ENCODE measurements at regions not wholly inside any gene's neighbourhood (a gene's known extent, or its start where the extent isn't known, plus 50 kb on each side); places are given as distances from the start of the nearest gene placed in this dataset.
"Not testable (repeated sequence)": the region's sequence is repeated elsewhere in the genome, so short reads cannot be mapped to it uniquely, and the experiment has no call there.

GRCh38 chr9:1930245-1930736 lies 84.9 kb upstream of the SMARCA2 start:
- TF ChIP-seq REST (IDR thresholded peaks at IDR 0.05; ENCODE audit: borderline replicate concordance); TAF1 (IDR thresholded peaks at IDR 0.05; ENCODE audit: low read depth); EZH2 (IDR thresholded peaks at IDR 0.05; ENCODE audit: borderline replicate concordance, insufficient read depth, low read length, poor library complexity, severe bottlenecking); EP300 (conservative IDR thresholded peaks at IDR 0.05; ENCODE audit: poor library complexity, severe bottlenecking): not testable (repeated sequence)
- TF ChIP-seq, protein P1, sequence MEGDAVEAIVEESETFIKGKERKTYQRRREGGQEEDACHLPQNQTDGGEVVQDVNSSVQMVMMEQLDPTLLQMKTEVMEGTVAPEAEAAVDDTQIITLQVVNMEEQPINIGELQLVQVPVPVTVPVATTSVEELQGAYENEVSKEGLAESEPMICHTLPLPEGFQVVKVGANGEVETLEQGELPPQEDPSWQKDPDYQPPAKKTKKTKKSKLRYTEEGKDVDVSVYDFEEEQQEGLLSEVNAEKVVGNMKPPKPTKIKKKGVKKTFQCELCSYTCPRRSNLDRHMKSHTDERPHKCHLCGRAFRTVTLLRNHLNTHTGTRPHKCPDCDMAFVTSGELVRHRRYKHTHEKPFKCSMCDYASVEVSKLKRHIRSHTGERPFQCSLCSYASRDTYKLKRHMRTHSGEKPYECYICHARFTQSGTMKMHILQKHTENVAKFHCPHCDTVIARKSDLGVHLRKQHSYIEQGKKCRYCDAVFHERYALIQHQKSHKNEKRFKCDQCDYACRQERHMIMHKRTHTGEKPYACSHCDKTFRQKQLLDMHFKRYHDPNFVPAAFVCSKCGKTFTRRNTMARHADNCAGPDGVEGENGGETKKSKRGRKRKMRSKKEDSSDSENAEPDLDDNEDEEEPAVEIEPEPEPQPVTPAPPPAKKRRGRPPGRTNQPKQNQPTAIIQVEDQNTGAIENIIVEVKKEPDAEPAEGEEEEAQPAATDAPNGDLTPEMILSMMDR (IDR thresholded peaks at IDR 0.05; ENCODE audit: poor library complexity, severe bottlenecking), result not testable (repeated sequence)

All from neural cell (in vitro differentiated cells).